ENCODE measurements at regions not wholly inside any gene's neighbourhood (a gene's known extent, or its start where the extent isn't known, plus 50 kb on each side); places are given as distances from the start of the nearest gene placed in this dataset.

DNA sequence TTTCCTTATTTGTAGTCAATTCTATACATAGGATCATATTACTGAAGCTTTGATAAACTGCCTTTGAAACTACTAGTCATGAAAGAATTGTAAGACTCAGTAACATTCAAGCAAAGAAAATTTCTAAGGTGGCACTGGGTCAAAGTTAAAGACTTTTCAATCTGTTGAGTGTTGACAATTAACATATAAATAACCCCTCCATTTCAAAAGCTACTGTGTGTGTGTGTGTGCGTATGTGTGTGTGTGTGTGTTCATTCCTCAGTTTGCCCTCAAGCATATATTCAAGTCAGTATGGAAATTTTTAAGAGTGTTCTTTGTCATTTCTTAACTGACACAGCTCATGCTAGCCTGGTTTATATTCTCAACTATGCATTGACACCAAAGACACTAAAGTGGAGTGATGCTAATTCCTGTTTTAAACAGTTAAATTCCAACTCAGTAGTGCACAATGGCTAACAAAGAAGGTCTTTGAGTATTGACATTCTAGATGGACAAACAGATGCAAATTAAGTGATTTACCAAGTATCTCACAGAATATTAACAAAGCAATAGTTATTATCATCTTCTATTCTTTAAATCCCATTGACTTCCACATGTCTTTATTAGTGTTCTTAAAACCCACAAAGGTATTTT lies 314.8 kb upstream of the GRM3 start:
- no peak overlapping the region for H3K4me3 ChIP-seq (ENCODE audit: control insufficient read depth, low read depth, low read length)
- TF ChIP-seq, protein P1, sequence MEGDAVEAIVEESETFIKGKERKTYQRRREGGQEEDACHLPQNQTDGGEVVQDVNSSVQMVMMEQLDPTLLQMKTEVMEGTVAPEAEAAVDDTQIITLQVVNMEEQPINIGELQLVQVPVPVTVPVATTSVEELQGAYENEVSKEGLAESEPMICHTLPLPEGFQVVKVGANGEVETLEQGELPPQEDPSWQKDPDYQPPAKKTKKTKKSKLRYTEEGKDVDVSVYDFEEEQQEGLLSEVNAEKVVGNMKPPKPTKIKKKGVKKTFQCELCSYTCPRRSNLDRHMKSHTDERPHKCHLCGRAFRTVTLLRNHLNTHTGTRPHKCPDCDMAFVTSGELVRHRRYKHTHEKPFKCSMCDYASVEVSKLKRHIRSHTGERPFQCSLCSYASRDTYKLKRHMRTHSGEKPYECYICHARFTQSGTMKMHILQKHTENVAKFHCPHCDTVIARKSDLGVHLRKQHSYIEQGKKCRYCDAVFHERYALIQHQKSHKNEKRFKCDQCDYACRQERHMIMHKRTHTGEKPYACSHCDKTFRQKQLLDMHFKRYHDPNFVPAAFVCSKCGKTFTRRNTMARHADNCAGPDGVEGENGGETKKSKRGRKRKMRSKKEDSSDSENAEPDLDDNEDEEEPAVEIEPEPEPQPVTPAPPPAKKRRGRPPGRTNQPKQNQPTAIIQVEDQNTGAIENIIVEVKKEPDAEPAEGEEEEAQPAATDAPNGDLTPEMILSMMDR (IDR thresholded peaks at IDR 0.05; ENCODE audit: control insufficient read depth, insufficient read depth, low read depth, low read length, missing control alignments), result no peak
- no peak for DNase-seq (ENCODE audit: low read depth)

DNA sequence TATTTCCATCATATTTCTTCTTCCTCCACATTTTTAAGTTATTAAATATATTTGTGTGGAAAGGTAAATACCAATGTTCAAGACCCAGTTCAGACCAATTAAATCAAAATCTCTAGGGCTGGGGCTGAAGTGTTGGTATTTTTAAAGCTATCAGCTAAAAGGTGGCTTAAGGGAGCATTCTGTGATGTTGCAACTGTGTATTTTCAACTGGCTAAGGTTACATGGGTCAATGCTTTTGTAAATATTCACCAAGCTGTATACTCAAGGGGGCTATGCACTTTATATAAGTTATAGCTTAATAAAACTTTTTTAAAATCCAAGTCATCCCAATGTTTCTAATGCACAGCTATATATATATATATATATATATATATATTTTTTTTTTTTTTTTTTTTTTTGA lies 316.9 kb upstream of the GRM3 start:
- TF ChIP-seq, protein P1 (IDR thresholded peaks at IDR 0.05; ENCODE audit: control insufficient read depth, insufficient read depth, low read depth, low read length, missing control alignments), result no peak
- DNase-seq (ENCODE audit: low read depth), result no peak
- H3K4me3 ChIP-seq (ENCODE audit: control insufficient read depth, low read depth, low read length), result no peak overlapping the region

DNA sequence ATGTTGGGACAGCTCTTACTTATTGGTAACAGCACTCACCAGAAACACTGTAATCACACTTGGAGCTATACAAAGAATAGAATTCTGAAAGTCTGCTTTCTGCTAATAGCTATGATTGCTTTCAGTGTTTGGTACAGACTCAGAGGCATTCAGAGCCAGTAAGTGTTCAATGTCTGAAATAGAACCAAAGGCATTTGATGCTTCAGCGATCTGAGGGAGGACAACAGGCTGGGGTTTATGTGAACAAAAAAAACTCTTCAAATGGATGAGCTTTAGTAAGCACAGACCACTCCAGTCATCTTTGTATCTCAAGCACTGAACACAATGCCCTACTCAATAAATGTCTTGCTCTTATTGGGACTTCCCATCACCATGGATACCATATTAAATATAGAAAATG lies 322.8 kb upstream of the GRM3 start:
- no peak for DNase-seq (ENCODE audit: low read depth)
- no peak overlapping the region for H3K4me3 ChIP-seq (ENCODE audit: control insufficient read depth, low read depth, low read length)
- TF ChIP-seq, protein P1 (IDR thresholded peaks at IDR 0.05; ENCODE audit: control insufficient read depth, insufficient read depth, low read depth, low read length, missing control alignments), result no peak

DNA sequence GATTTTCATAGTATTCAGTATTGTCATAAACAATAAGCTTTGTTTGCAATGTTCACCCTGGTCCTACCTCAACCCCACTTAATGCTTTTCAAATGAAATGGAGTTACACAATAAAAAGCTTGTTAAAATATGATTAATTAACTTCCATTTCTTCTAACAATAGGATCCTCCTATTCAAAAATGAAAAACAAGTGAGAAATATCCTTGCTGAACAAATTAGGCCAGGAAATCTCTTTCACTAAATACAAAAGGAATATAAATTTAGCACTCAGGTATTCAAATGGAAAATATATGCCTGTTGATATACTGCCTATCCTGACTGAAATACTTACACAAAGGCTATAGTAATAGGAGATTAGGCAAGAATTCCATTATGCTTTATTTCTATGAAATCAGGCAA lies 323.4 kb upstream of the GRM3 start:
- TF ChIP-seq, protein P1 (IDR thresholded peaks at IDR 0.05; ENCODE audit: control insufficient read depth, insufficient read depth, low read depth, low read length, missing control alignments), result no peak
- no peak overlapping the region for H3K4me3 ChIP-seq (ENCODE audit: control insufficient read depth, low read depth, low read length)
- no peak for DNase-seq (ENCODE audit: low read depth)

DNA sequence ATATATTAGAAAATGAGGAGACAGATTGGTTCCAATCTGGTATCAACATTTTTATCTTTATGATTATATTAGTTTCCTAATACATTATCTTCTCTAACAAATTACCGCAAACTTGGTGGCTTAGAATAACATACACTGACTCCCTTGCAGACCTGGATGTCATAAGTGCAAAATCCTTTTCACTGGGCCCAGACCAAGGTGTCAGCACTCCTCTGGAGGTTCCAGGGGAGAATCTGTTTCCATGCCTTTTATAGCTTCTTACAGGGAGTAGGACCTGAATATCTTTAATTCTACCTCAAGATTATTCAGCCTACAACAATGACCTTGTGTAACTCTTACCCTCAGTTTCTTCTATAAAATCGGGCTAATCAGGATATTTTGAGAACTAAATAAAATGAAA lies 329.9 kb upstream of the GRM3 start:
- no peak overlapping the region for H3K4me3 ChIP-seq (ENCODE audit: control insufficient read depth, low read depth, low read length)
- no peak for DNase-seq (ENCODE audit: low read depth)
- TF ChIP-seq, protein P1 (IDR thresholded peaks at IDR 0.05; ENCODE audit: control insufficient read depth, insufficient read depth, low read depth, low read length, missing control alignments), result no peak

DNA sequence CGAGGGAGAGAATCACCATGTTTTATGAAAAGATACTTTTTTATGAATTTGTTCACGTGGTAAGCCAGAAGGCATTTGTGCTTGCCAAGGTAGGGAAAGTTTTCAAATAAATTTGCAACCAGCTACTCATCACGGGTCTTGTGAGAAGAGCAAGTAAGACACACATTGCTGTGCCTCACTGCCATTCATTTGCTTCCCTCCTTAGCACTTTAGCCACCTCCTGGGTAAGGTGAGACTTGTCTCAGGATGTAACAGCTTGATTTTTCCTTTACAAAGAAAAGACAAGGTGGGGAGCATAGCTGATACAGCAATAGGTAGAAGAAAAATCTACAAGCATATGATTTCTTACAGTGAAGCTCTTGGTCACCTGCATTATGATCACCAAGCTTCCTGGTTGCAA lies 342.4 kb upstream of the GRM3 start:
- H3K4me3 ChIP-seq (ENCODE audit: control insufficient read depth, low read depth, low read length), result no peak overlapping the region
- TF ChIP-seq, protein P1 (IDR thresholded peaks at IDR 0.05; ENCODE audit: control insufficient read depth, insufficient read depth, low read depth, low read length, missing control alignments), result no peak
- DNase-seq (ENCODE audit: low read depth), result no peak

DNA sequence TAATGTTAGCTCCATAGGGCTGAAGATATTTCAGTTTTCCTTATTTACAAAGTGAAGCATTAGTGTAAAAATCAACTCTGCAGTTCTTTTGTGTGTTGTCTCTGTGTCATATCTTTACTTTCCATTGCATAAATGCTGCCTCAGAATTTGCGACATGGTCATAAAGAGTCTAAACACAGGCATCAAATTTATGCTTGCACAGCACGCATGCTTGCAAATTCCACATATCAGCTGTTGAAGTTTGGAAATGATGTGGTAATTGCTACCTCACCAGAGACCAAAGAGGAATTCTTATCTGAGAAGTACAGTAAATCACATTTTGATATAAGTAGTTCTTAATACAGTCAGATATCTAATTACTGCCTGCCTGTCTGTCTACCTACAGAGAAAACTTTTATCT lies 348.2 kb upstream of the GRM3 start:
- no peak for DNase-seq (ENCODE audit: low read depth)
- TF ChIP-seq, protein P1 (IDR thresholded peaks at IDR 0.05; ENCODE audit: control insufficient read depth, insufficient read depth, low read depth, low read length, missing control alignments), result no peak
- H3K4me3 ChIP-seq (ENCODE audit: control insufficient read depth, low read depth, low read length), result no peak overlapping the region
